ENCODE measurements at regions not wholly inside any gene's neighbourhood (a gene's known extent, or its start where the extent isn't known, plus 50 kb on each side); places are given as distances from the start of the nearest gene placed in this dataset.
"Not testable (repeated sequence)": the region's sequence is repeated elsewhere in the genome, so short reads cannot be mapped to it uniquely, and the experiment has no call there.

- FAIRE-seq: no peak
- no peaks in the 10 kb centered on the region for H3K27me3 ChIP-seq (ENCODE audit: control insufficient read depth, insufficient read depth, low read length)
These were observed 85.0 kb upstream of the IFNGR1 start for GRCh38 chr6:137304020-137304780.

GRCh38 chr6:137303441-137303840 is 84.3 kb upstream of the IFNGR1 start:
- no peak for DNase-seq (ENCODE audit: low read depth)
- no peaks in the 10 kb centered on the region for H3K27me3 ChIP-seq (ENCODE audit: control insufficient read depth, insufficient read depth, low read length)
- H3K36me3 ChIP-seq (ENCODE audit: control insufficient read depth, insufficient read depth, low read length): no peaks in the 10 kb centered on the region
- no peak for FAIRE-seq
- no peak for TF ChIP-seq CTCF (IDR thresholded peaks at IDR 0.05; ENCODE audit: insufficient read depth, low read length, severe bottlenecking)
- no peak overlapping the region for H3K4me3 ChIP-seq (ENCODE audit: low read depth, low read length)

More at GRCh38 chr6:137304020-137304780, 85.0 kb upstream of the IFNGR1 start:
- TF ChIP-seq CTCF (IDR thresholded peaks at IDR 0.05; ENCODE audit: insufficient read depth, low read length, severe bottlenecking): no peak
- peak; percentile 50 for DNase-seq (ENCODE audit: low read depth)
- Histone ChIP-seq H3K36me3 (ENCODE audit: control insufficient read depth, insufficient read depth, low read length) (no peaks in the 10 kb centered on the region), H3K4me3 (ENCODE audit: low read depth, low read length) (no peak overlapping the region)

- Histone ChIP-seq H3K36me3 (ENCODE audit: control insufficient read depth, insufficient read depth, low read length) (no peaks in the 10 kb centered on the region), H3K4me3 (ENCODE audit: low read depth, low read length) (no peak overlapping the region), H3K27me3 (ENCODE audit: control insufficient read depth, insufficient read depth, low read length) (no peaks in the 10 kb centered on the region)
- TF ChIP-seq CTCF (IDR thresholded peaks at IDR 0.05; ENCODE audit: insufficient read depth, low read length, severe bottlenecking): no peak
- FAIRE-seq (no peak), DNase-seq (ENCODE audit: low read depth) (no peak)
These were observed 80.5 kb upstream of the IFNGR1 start for GRCh38 chr6:137299681-137300080.

GRCh38 chr6:137297887-137298286 is 78.7 kb upstream of the IFNGR1 start:
- H3K36me3 ChIP-seq (ENCODE audit: control insufficient read depth, insufficient read depth, low read length): no peaks in the 10 kb centered on the region
- no peak overlapping the region for H3K4me3 ChIP-seq (ENCODE audit: low read depth, low read length)
- no peaks in the 10 kb centered on the region for H3K27me3 ChIP-seq (ENCODE audit: control insufficient read depth, insufficient read depth, low read length)
- TF ChIP-seq CTCF (IDR thresholded peaks at IDR 0.05; ENCODE audit: insufficient read depth, low read length, severe bottlenecking): no peak
- DNase-seq (ENCODE audit: low read depth): peak; percentile 93
- FAIRE-seq: no peak

GRCh38 chr6:137292326-137292725 is 73.1 kb upstream of the IFNGR1 start:
- DNase-seq (ENCODE audit: low read depth); H3K36me3 ChIP-seq (ENCODE audit: control insufficient read depth, insufficient read depth, low read length); H3K4me3 ChIP-seq (ENCODE audit: low read depth, low read length); FAIRE-seq; H3K27me3 ChIP-seq (ENCODE audit: control insufficient read depth, insufficient read depth, low read length): not testable (repeated sequence)

GRCh38 chr6:137291441-137291840 is 72.3 kb upstream of the IFNGR1 start:
- DNase-seq (ENCODE audit: low read depth): peak; percentile 91
- FAIRE-seq: no peak
- Histone ChIP-seq H3K4me3 (ENCODE audit: low read depth, low read length) (no peak overlapping the region), H3K36me3 (ENCODE audit: control insufficient read depth, insufficient read depth, low read length) (no peaks in the 10 kb centered on the region), H3K27me3 (ENCODE audit: control insufficient read depth, insufficient read depth, low read length) (no peaks in the 10 kb centered on the region)
- no peak for TF ChIP-seq CTCF (IDR thresholded peaks at IDR 0.05; ENCODE audit: insufficient read depth, low read length, severe bottlenecking)

Measured in bronchial epithelial cell (primary cell).